ENCODE measurements at regions not wholly inside any gene's neighbourhood (a gene's known extent, or its start where the extent isn't known, plus 50 kb on each side); places are given as distances from the start of the nearest gene placed in this dataset.
"Not testable (repeated sequence)": the region's sequence is repeated elsewhere in the genome, so short reads cannot be mapped to it uniquely, and the experiment has no call there.

- DNase-seq (ENCODE audit: low read depth) = no peak
These were observed 134.2 kb upstream of the LIPC start for GRCh38 chr15:58297639-58298038.

- no peak for DNase-seq (ENCODE audit: low read depth)
These were observed 132.6 kb upstream of the LIPC start for GRCh38 chr15:58298879-58299850.

- DNase-seq (ENCODE audit: low read depth) = no peak
These were observed 129.0 kb upstream of the LIPC start for GRCh38 chr15:58302832-58303231.

- DNase-seq (ENCODE audit: low read depth) = no peak
These were observed 128.6 kb upstream of the LIPC start for GRCh38 chr15:58303236-58303635.

GRCh38 chr15:58306591-58307312 is 125.0 kb upstream of the LIPC start:
- no peak for DNase-seq (ENCODE audit: low read depth)

- DNase-seq (ENCODE audit: low read depth) = no peak
These were observed 124.4 kb upstream of the LIPC start for GRCh38 chr15:58307313-58307961.

GRCh38 chr15:58308742-58309355 is 122.9 kb upstream of the LIPC start:
- DNase-seq (ENCODE audit: low read depth) = no peak

GRCh38 chr15:58309963-58310928 is 121.5 kb upstream of the LIPC start:
- no peak for DNase-seq (ENCODE audit: low read depth)

- DNase-seq (ENCODE audit: low read depth) = no peak
These were observed 120.2 kb upstream of the LIPC start for GRCh38 chr15:58311556-58311955.

- DNase-seq (ENCODE audit: low read depth) = no peak
These were observed 119.8 kb upstream of the LIPC start for GRCh38 chr15:58312031-58312430.

GRCh38 chr15:58313304-58313703 is 118.5 kb upstream of the LIPC start:
- no peak for DNase-seq (ENCODE audit: low read depth)

GRCh38 chr15:58313810-58314592 is 117.8 kb upstream of the LIPC start:
- no peak for DNase-seq (ENCODE audit: low read depth)

- no peak for DNase-seq (ENCODE audit: low read depth)
These were observed 117.1 kb upstream of the LIPC start for GRCh38 chr15:58314593-58315216.

GRCh38 chr15:58318517-58318916 is 113.3 kb upstream of the LIPC start:
- DNase-seq (ENCODE audit: low read depth) = no peak

GRCh38 chr15:58321034-58321433 is 110.8 kb upstream of the LIPC start:
- DNase-seq (ENCODE audit: low read depth) = no peak

- DNase-seq (ENCODE audit: low read depth) = no peak
These were observed 109.5 kb upstream of the LIPC start for GRCh38 chr15:58322253-58322652.

- DNase-seq (ENCODE audit: low read depth) = not testable (repeated sequence)
These were observed 108.5 kb upstream of the LIPC start for GRCh38 chr15:58323321-58323720.

- DNase-seq (ENCODE audit: low read depth) = no peak
These were observed 107.3 kb upstream of the LIPC start for GRCh38 chr15:58324533-58324932.

GRCh38 chr15:58327958-58328357 is 103.8 kb upstream of the LIPC start:
- DNase-seq (ENCODE audit: low read depth) = no peak

GRCh38 chr15:58329211-58329610 is 102.6 kb upstream of the LIPC start:
- no peak for DNase-seq (ENCODE audit: low read depth)
